CD4-positive, alpha-beta T cell treated with Interleukin-15 for 1 hour (primary cell): ENCODE measurements at regions not wholly inside any gene's neighbourhood (a gene's known extent, or its start where the extent isn't known, plus 50 kb on each side); places are given as distances from the start of the nearest gene placed in this dataset.
"Not testable (repeated sequence)": the region's sequence is repeated elsewhere in the genome, so short reads cannot be mapped to it uniquely, and the experiment has no call there.

Experiments
- DNase-seq: peaks from one replicate; pipeline ENCODE4 v3.0.0-alpha.2; 2020

DNA sequence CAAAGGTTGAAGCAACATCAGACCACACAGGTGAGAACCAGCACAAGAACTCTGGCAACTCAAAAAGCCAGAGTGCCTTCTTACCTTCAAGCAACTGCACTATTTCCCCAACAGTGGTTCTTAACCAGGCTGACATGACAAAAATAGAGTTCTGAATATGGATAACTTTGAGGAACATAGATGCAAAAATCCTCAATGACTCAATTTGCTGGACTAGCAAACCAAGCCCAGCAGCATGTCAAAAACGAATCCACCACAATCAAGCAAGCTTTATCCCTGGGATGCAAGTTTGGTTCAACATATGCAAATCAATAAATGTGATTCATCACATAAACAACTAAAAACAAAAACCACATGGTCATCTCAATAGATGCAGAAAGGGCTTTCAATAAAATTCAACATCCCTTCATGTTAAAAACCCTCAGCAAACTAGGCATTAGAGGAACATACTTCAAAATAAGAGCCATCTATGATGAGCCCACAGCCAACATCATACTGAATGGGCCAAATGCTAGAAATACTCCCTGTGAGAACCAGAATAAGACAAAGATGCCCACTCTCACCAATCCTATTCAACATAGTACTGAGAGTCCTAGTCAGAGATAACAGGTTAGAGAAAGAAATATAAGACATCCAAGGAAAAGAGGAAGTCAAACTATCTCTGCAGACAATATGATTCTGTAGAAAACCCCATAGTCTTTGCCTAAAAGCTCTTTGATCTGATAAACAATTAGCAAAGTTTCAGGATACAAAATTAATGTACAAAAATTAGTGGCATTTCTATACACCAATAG, 110.5 kb upstream of the NBPF19 start:
- not testable (repeated sequence) for DNase-seq

DNA sequence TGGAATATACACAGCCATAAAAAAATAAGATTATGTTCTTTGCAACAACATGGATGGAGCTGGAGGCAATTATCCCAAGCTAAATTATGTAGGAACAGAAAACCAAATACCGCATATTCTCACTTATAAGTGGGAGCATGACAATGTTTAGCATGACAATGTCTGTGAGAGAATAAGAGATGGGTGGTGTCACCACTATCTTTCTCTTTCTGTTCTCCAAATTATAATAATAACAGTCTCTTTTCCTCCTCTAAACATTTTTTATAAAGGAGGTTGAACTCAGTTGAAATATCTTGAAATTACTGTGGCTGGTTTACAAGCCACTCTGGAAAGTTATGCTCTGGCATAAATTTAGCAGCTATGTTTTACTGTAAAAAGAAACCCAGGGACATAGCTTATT, 108.4 kb upstream of the NBPF19 start:
- not testable (repeated sequence) for DNase-seq

DNA sequence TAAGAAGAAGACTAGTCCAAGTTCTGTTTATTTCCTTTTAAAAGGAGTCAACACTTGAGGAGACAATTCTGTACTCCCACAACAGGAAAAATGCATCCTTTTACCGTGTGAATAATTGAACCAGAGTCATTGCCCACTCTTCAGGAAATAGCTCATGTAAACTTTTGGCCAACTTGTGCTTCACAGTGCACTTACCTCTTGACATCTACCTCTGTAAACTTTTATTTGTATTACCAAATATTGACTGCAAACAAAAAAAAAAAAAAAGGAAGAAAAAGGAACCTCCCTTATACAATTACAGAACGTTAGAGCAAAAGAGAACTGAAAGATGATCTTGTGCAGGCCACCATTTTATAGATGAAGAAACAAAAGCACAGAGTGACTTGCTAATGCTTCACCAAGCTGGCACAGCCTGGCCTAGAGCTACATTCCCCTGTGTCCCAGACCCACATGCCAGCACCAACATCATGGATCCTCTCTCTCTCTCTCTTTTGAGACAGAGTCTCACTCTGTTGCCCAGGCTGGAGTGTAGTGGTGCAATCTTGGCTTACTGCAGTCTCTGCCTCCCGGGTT, 107.3 kb upstream of the NBPF19 start:
- DNase-seq = not testable (repeated sequence)

- DNase-seq = not testable (repeated sequence)
These were observed 106.5 kb upstream of the NBPF19 start for GRCh38 chr1:149368337-149368736.

- DNase-seq = not testable (repeated sequence)
These were observed 105.8 kb upstream of the NBPF19 start for GRCh38 chr1:149369081-149369480.

GRCh38 chr1:149371955-149372354, 102.9 kb upstream of the NBPF19 start:
- not testable (repeated sequence) for DNase-seq

GRCh38 chr1:149378462-149378861, 96.4 kb upstream of the NBPF19 start:
- not testable (repeated sequence) for DNase-seq

DNA sequence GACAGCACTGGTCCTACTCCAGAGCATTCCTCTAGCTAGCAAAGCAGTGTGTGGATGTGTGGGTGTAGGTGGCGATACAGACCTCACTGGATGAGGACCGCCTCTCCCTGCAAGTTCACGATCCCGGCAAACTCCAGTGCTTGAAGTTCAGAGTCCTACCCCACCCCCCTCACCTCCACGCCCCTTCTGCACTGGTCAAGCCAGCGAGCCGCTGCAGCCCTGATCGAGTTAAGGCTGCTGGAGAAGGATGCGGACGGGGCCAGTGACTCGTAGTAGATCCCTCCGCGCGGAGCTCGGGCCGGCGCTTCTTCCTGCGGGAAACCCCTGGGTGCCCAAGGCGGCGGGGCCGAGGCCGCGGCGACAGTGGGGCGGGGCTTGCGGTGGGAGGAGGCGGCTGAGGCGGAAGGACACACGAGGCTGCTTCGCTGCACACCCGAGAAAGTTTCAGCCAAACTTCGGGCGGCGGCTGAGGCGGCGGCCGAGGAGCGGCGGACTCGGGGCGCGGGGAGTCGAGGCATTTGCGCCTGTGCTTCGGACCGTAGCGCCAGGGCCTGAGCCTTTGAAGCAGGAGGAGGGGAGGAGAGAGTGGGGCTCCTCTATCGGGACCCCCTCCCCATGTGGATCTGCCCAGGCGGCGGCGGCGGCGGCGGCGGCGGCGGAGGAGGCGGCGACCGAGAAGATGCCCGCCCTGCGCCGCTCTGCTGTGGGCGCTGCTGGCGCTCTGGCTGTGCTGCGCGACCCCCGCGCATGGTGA, 84.5 kb upstream of the NBPF19 start:
- peak; percentile 68 for DNase-seq

DNA sequence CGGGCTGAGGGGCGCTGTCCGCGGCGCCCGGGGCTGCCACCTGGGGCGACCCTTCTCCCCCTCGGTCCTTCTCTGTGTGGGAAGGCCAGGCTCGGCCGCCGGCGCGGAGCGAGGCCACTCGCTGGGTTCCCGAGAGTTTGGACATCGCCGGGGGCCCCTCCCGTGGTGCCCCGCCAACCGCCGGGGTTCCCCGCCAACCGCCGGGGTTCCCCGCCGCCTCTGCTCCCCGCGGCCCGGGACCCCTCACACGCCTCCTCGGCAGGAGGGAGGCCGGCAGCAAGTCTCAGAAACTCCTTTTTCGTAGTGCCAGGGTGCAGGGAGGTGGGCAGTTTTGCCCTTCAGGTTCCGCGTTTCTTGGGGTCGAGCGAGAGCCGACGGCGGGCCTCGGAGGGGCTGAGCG, 83.9 kb upstream of the NBPF19 start:
- not testable (repeated sequence) for DNase-seq

DNA sequence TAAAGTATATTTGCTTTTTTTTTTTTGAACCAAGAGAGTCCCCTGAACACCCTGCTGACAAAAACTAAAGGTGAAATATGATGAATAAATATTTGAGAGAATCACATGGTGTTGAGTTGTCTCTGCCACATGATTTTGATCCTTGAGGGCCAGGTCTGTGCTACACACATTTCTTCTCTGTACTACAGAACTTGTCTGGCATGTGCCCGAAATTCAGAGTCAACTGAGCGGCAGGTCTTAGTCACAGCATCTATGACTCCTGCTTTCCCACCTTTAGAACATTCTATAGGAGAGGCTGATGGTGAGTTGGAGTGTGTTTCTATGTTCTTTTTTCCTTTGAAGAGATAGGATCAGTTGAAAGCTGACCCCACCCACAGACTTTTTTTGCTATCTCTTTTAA, 79.0 kb upstream of the NBPF19 start:
- DNase-seq = not testable (repeated sequence)

- not testable (repeated sequence) for DNase-seq
These were observed 76.3 kb upstream of the NBPF19 start for GRCh38 chr1:149398527-149398926.

DNA sequence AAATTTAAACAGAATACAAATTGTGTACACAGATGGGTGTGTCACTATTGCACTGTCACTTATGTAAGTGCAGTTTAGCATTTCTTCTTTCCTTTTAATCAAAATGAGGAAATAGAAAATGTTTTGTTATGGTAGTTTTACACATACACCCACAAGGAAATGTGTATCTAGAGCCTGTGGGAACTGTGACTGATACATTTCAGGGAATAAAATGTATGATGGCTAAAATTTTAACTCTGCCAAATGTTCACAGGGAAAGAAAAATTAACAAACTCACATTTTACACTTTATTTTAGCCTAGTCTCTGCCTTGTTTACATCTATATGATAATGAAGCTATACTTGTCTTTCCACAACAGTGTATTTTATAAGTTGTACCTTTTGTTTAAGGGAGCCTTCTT, 66.4 kb upstream of the NBPF19 start:
- not testable (repeated sequence) for DNase-seq

DNA sequence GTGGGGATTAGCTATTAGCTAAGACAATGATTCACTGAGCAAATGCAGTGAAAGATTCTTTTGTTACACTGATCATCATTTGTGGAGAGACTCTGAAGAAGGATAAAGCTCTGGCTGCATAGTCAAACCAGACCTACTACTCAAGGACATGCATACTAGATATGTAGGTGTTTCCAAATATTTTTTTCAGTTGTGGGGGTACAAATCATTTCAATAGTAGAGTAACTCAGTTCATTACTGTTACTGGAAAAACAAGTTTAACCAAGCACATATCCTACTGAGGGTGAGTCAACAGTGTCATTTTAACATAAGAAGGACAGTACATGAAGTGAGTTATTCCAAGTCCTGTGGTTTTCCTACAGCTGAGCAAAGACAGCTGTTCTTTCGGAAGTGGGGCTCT, 59.5 kb upstream of the NBPF19 start:
- DNase-seq = not testable (repeated sequence)

DNA sequence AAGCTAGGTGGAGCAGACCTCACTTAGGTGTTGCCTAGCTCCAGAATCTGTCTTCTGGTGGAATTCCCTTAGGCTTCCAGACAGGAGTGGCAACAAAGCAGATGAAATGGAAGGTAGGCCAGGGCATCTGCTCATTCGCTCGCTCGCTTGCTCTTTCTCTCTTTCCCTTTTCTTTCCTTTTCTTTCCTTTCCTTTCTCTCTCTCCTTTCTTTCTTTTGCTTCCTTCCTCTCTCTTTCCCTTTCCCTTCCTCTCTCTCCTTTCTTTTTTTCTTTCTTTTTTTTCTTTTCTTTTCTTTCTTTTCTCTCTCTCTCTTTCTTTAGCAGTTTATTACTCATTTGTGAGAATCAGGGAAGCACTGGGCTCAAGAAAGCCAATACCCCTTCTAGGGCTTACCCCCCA, 56.1 kb upstream of the NBPF19 start:
- not testable (repeated sequence) for DNase-seq

- not testable (repeated sequence) for DNase-seq
These were observed 51.7 kb upstream of the NBPF19 start for GRCh38 chr1:149423122-149423521.
